Fibroblast of the aortic adventitia (primary cell): ENCODE measurements at regions not wholly inside any gene's neighbourhood (a gene's known extent, or its start where the extent isn't known, plus 50 kb on each side); places are given as distances from the start of the nearest gene placed in this dataset.
A peak's percentile ranks its signal among the peaks of the same experiment; 100 is the strongest.

Source experiments
- DNase-seq: peaks from one replicate; pipeline ENCODE4 v3.0.0-alpha.2; 2010; ENCODE audit warnings: low read depth
- H3K4me3 ChIP-seq: 2 replicates; pipeline ENCODE4 v1.5.1; 2011; ENCODE audit warnings: low read depth, mild to moderate bottlenecking, control low read depth, low read length, moderate library complexity
- TF ChIP-seq, protein P1 (sequence below): IDR thresholded peaks from 2 replicates; pipeline ENCODE4 v1.5.1; 2011; ENCODE audit warnings: mild to moderate bottlenecking, low read length, control low read depth, inconsistent platforms; ENCODE audit not compliant: insufficient read depth

DNA sequence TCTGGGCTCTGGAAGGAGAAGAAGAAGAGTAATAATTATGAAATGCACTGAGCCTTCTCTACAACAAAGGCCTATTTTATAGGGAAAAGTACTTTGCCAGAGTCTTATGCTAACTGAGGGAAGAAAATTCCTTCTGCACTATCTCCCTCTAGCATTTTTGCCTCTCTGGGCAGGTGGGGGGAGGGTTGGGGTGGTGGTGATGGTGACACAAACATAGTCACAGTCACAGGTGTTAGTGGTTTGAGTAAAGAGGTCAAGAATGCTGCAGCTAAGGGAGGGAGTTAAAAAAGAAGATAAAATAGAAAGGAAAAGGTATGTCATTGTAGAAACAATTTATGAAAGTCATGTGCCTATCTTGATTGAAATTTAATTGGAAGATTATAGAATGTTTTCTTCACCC is 140.8 kb upstream of the COL3A1 start:
- H3K4me3 ChIP-seq: no peak overlapping the region
- DNase-seq: no peak
- TF ChIP-seq, protein P1, sequence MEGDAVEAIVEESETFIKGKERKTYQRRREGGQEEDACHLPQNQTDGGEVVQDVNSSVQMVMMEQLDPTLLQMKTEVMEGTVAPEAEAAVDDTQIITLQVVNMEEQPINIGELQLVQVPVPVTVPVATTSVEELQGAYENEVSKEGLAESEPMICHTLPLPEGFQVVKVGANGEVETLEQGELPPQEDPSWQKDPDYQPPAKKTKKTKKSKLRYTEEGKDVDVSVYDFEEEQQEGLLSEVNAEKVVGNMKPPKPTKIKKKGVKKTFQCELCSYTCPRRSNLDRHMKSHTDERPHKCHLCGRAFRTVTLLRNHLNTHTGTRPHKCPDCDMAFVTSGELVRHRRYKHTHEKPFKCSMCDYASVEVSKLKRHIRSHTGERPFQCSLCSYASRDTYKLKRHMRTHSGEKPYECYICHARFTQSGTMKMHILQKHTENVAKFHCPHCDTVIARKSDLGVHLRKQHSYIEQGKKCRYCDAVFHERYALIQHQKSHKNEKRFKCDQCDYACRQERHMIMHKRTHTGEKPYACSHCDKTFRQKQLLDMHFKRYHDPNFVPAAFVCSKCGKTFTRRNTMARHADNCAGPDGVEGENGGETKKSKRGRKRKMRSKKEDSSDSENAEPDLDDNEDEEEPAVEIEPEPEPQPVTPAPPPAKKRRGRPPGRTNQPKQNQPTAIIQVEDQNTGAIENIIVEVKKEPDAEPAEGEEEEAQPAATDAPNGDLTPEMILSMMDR: no peak

DNA sequence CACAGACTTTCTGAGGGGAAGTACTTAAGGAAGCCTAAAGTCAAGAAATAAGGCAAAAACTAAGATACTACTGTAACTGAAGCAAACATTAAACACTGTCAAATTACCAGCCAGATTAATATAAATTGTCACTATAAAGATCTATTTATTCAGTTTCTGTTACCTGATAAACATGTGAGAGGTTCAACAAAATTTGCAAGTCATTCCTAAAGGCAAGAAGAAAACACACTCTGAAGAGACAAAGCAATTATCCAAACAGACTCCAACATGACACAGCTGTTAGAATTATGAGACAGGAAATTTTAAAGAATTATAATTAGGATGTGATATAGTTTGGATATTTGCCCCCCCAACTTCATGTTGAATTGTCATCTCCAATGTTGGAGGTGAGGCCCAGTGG is 140.4 kb upstream of the COL3A1 start:
- no peak overlapping the region for H3K4me3 ChIP-seq
- TF ChIP-seq, protein P1: no peak
- no peak for DNase-seq

DNA sequence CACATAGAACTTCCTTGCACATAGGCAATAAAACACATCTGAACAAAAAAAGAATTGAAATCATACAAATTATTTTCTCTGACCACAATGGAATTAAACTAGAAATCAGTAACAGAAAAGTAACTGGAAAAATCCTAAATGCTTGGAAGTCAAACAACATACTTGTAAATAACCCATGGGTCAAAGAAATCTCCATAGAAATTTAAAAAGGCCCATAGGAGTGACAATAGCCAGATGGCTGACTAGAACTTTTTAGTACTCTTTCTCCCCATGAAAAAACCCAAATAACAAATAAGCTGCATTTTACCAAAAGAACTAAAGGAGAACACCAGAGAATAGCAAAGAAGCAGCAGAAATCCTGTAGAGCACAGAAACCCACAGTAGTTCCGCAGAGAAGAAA is 139.2 kb upstream of the COL3A1 start:
- TF ChIP-seq, protein P1: no peak
- no peak overlapping the region for H3K4me3 ChIP-seq
- DNase-seq: no peak

DNA sequence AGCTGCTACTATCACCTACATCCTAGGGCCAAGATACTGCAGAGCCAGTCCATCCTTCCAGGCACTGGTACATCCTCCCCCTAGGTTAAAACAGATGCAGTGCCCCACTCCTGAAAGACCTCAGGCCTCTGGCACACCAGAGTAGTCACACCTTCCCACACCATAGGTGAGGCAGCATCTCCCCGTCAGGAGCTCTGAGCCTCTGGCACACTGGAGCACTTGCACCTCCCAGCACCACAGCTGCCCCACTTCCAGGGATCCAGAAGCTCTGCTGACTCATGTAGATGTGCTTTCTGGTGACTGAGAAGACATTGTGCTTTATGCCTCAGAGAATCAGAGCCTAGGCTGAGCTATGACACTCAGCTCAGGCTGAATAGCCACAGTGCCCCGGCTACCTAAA is 138.4 kb upstream of the COL3A1 start:
- TF ChIP-seq, protein P1: no peak
- DNase-seq: no peak
- H3K4me3 ChIP-seq: no peak overlapping the region

DNA sequence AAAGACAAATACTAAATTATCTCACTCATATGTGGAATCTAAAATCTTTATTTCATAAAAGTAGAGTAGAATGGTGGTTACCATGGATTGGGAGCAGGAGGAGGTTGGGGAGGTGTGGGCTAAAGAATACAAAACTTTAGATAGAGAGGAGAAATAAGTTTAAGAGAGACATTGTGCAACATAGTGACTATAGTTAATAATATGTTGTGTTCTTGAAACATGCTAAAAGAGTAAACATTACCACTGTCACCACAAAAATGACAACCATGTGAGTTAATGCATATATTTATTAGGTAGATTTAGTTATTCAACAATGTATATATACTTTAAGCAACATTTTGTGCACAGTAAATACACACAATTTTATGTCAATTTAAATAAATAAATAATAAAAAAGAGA is 128.5 kb upstream of the COL3A1 start:
- DNase-seq: no peak
- TF ChIP-seq, protein P1: no peak
- no peak overlapping the region for H3K4me3 ChIP-seq

DNA sequence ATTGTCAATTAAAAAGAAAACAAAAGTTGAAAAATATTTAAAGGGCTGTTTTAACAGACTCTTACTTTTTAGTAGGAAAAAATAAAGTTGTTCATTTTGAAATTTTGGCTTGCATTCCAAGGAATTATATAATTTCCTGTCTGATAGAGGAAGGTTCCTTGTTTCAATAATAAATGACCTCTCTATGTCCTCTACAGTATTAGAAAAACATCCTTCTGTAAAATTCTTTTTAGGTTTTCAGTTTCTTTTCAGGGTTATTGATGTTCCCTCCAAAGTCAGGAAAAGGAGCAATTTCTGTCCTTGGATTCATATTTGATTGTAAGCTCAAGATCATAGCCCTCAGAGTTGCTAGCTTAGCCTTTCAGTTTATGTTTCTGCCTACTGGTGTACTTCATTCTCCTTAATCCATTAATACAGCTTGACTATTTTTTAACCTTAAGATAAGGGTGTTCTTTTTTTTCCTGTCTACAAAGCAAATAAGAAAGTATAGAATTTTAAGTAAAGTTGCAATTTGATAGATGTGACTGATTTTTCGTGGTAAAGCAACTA is 125.2 kb upstream of the COL3A1 start:
- DNase-seq: no peak
- TF ChIP-seq, protein P1: no peak
- no peak overlapping the region for H3K4me3 ChIP-seq

DNA sequence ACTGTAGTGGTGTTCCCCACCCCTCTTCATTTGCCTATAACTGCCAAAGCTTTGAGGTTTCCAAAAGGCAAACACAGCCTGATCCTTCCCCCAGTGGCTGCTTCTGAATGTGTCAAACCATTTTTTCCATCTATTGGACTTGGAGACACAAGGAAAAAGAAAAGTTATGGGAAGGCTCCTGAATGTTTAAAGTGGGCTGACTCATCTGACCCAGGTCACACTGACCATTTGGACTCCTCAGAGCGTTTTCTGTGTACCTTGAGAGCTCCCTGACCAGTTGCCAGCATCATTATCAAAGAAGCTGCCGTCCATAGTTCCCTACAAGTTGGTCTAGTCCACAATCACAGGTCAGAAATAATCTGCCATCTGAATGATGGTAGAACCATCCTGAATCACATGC is 123.4 kb upstream of the COL3A1 start:
- DNase-seq: peak; percentile 75
- TF ChIP-seq, protein P1: peak; percentile 19

More for the DNA sequence above, 123.4 kb upstream of the COL3A1 start:
- H3K4me3 ChIP-seq: no peak overlapping the region
